ENCODE measurements at regions not wholly inside any gene's neighbourhood (a gene's known extent, or its start where the extent isn't known, plus 50 kb on each side); places are given as distances from the start of the nearest gene placed in this dataset.

DNA sequence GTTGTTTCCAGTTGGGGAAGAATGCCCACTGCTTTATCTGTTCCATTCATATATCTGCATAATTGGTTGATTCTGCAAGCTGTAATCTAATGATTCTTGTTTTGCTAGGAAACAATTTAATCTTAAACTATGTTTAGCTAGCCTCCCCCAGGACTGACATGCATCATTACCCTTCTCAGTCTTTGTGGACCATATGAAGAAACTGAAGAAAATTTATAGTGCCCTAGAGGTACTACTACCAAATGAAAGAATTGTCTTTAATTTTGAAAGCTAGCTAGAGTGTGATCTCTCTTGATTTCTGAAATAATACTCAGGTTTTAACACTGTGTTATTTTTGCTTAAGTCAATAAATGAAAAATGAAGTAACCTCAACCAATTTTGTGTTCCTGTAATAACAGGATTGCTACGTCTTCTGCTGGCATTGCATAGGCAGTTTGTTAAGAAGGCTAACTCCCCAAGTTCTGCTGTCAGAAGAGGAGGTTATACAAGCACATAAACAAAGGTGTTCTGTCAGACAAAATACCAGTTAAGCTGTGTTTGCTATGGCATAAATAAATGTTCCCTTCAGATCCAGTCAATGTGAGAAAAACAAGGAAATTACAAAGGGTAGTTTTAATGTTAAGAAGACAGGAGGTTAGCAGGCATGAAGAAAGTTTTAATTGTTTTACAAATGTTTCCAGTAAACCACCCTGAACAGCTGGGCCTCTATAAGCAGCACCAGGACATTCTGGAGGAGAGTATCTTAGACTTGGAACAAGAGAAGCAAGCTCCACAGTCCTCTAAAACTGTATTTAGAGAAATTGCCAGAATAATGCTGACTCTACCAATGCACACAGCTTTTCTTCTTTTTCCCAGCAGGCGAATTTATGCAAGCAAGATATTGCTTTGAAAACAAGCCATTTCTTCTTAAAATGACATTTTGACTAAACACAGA lies 90.3 kb upstream of the CTTNBP2 start:
- TF ChIP-seq CTCF (conservative IDR thresholded peaks at IDR 0.05) (no peak), EZH2 (IDR thresholded peaks at IDR 0.05; ENCODE audit: low read depth) (no peak)
